Ectodermal cell (in vitro differentiated cells): ENCODE measurements at regions not wholly inside any gene's neighbourhood (a gene's known extent, or its start where the extent isn't known, plus 50 kb on each side); places are given as distances from the start of the nearest gene placed in this dataset.

ENCODE experiments used
- H3K27ac ChIP-seq: 2 replicates; pipeline ENCODE4 v1.7.0; 2013; ENCODE audit warnings: mild to moderate bottlenecking, low read depth, low read length; ENCODE audit not compliant: insufficient read depth, poor library complexity, severe bottlenecking
- H3K27me3 ChIP-seq: 2 replicates; pipeline ENCODE4 v1.7.0; 2013; ENCODE audit warnings: mild to moderate bottlenecking, low read length; ENCODE audit not compliant: insufficient read depth, control insufficient read depth, poor library complexity, severe bottlenecking
- H3K36me3 ChIP-seq: one replicate; pipeline ENCODE4 v1.7.0; 2013; ENCODE audit warnings: low read length; ENCODE audit not compliant: control insufficient read depth, insufficient read depth
- H3K4me1 ChIP-seq: one replicate; pipeline ENCODE4 v1.7.0; 2013; ENCODE audit warnings: low read length; ENCODE audit not compliant: control insufficient read depth, insufficient read depth
- H3K4me3 ChIP-seq: 2 replicates; pipeline ENCODE4 v1.7.0; 2013; ENCODE audit warnings: low read depth, low read length, control low read depth; ENCODE audit not compliant: insufficient read depth
- H3K9me3 ChIP-seq: 2 replicates; pipeline ENCODE4 v1.7.0; 2013; ENCODE audit warnings: mild to moderate bottlenecking, low read length, moderate library complexity; ENCODE audit not compliant: control insufficient read depth
- WGBS, 2 experiments: methylation state at CpG; one replicate each; pipeline ENCODE4 v1.1.7; 2013; ENCODE audit warnings: missing lambda C conversion rate in 2 of 2; 5-methylcytosine and 5-hydroxymethylcytosine counted together

GRCh38 chr11:116454951-116455350 lies 317.8 kb downstream of the BUD13 start:
- no peak overlapping the region for H3K27ac ChIP-seq
- peaks cover 20% of the 10 kb centered on the region for H3K4me1 ChIP-seq
- H3K4me3 ChIP-seq: no peak overlapping the region
- 46 to 53% methylated on average over 1 of the region's 1 CpG for whole genome bisulfite sequencing, 2 experiments
- H3K36me3 ChIP-seq: no peaks in the 10 kb centered on the region
- no peaks in the 10 kb centered on the region for H3K9me3 ChIP-seq
- no peaks in the 10 kb centered on the region for H3K27me3 ChIP-seq

- Histone ChIP-seq H3K27me3 (no peaks in the 10 kb centered on the region), H3K27ac (no peak overlapping the region), H3K4me3 (no peak overlapping the region), H3K9me3 (no peaks in the 10 kb centered on the region), H3K4me1 (peaks cover 20% of the 10 kb centered on the region), H3K36me3 (no peaks in the 10 kb centered on the region)
- 81 to 83% methylated on average over 9 of the region's 9 CpGs for WGBS, 2 experiments
Observed at GRCh38 chr11:116454020-116454645, 318.7 kb downstream of the BUD13 start.

GRCh38 chr11:116452461-116452860 lies 320.3 kb downstream of the BUD13 start:
- H3K36me3 ChIP-seq: no peaks in the 10 kb centered on the region
- H3K9me3 ChIP-seq: no peaks in the 10 kb centered on the region
- no peak overlapping the region for H3K4me3 ChIP-seq
- peaks cover 9% of the 10 kb centered on the region for H3K4me1 ChIP-seq
- no peaks in the 10 kb centered on the region for H3K27me3 ChIP-seq
- WGBS, 2 experiments: 85 to 86% methylated on average over 3 of the region's 3 CpGs
- H3K27ac ChIP-seq: no peak overlapping the region

GRCh38 chr11:116449522-116449921 lies 323.3 kb downstream of the BUD13 start:
- H3K36me3 ChIP-seq: no peaks in the 10 kb centered on the region
- H3K27ac ChIP-seq: no peak overlapping the region
- WGBS, 2 experiments: 100% methylated on average over 1 of the region's 1 CpG; no CpG with 5 or more reads in 1 of the 2 experiments
- peaks cover 4% of the 10 kb centered on the region for H3K4me1 ChIP-seq
- H3K9me3 ChIP-seq: no peaks in the 10 kb centered on the region
- no peaks in the 10 kb centered on the region for H3K27me3 ChIP-seq
- H3K4me3 ChIP-seq: no peak overlapping the region

GRCh38 chr11:116446048-116446941 lies 326.5 kb downstream of the BUD13 start:
- no peaks in the 10 kb centered on the region for H3K36me3 ChIP-seq
- H3K9me3 ChIP-seq: no peaks in the 10 kb centered on the region
- whole genome bisulfite sequencing, 2 experiments: 9 to 13% methylated on average over 4 of the region's 5 CpGs
- H3K4me1 ChIP-seq: peaks cover 4% of the 10 kb centered on the region
- no peak overlapping the region for H3K27ac ChIP-seq
- H3K27me3 ChIP-seq: no peaks in the 10 kb centered on the region
- no peak overlapping the region for H3K4me3 ChIP-seq

GRCh38 chr11:116445108-116446047 lies 327.4 kb downstream of the BUD13 start:
- Histone ChIP-seq H3K9me3 (no peaks in the 10 kb centered on the region), H3K4me3 (no peak overlapping the region), H3K4me1 (peaks cover 4% of the 10 kb centered on the region), H3K27ac (no peak overlapping the region), H3K36me3 (no peaks in the 10 kb centered on the region), H3K27me3 (no peaks in the 10 kb centered on the region)
- WGBS, 2 experiments: 33 to 36% methylated on average over 6 of the region's 6 CpGs

- H3K4me1 ChIP-seq: peaks cover 4% of the 10 kb centered on the region
- H3K9me3 ChIP-seq: no peaks in the 10 kb centered on the region
- H3K36me3 ChIP-seq: no peaks in the 10 kb centered on the region
- H3K27me3 ChIP-seq: no peaks in the 10 kb centered on the region
- H3K27ac ChIP-seq: no peak overlapping the region
- no peak overlapping the region for H3K4me3 ChIP-seq
Observed at GRCh38 chr11:116442238-116442752, 330.5 kb downstream of the BUD13 start.

GRCh38 chr11:116439361-116439677 lies 333.5 kb downstream of the BUD13 start:
- H3K4me3 ChIP-seq: no peak overlapping the region
- H3K27ac ChIP-seq: no peak overlapping the region
- H3K36me3 ChIP-seq: no peaks in the 10 kb centered on the region
- H3K4me1 ChIP-seq: no peaks in the 10 kb centered on the region
- no peaks in the 10 kb centered on the region for H3K27me3 ChIP-seq
- H3K9me3 ChIP-seq: no peaks in the 10 kb centered on the region

- Histone ChIP-seq H3K27ac (no peak overlapping the region), H3K36me3 (no peaks in the 10 kb centered on the region), H3K27me3 (no peaks in the 10 kb centered on the region), H3K4me3 (no peak overlapping the region), H3K9me3 (no peaks in the 10 kb centered on the region), H3K4me1 (no peaks in the 10 kb centered on the region)
- 92 to 94% methylated on average over 4 of the region's 6 CpGs for WGBS, 2 experiments
Observed at GRCh38 chr11:116438651-116439360, 334.0 kb downstream of the BUD13 start.
